ENCODE measurements at regions not wholly inside any gene's neighbourhood (a gene's known extent, or its start where the extent isn't known, plus 50 kb on each side); places are given as distances from the start of the nearest gene placed in this dataset.

DNA sequence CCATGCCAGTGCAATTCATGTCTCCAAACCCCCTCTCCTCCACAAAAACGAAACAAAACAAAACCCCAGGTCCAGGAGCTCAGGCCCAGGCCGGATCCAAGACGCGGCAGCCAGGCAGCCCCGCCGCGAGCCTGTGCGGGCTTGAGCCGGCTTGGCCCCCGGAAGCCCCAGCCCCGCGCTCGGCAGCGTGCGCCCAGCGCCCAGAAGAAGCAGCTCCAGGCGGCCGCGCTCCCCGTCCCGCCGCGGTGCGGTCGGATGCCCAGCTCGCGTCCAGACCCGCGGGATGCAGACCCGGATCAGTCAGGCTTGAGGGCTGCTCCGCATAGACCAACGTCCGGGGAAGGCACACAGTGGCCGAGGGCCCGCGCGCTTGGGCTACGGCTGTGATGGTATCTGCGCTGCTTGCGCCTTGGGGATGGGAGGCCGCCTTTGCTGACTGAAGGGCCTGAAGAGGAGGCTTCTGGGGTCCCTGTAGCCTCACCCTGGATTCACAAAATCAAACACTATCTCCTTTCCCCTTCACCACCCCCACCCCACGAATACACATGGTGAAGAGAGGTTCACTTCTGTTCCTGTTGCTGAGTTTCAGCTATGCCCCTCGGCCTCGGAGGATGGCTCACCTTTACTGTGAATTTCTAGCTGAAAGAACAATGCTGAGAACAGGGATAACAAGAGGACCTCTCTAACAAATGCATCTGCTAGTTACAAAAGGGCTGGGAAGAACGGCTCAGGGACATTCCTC is 79.9 kb upstream of the EN2 start:
- no peaks in the 10 kb centered on the region for H3K9me3 ChIP-seq (ENCODE audit: control insufficient read depth, low read depth, low read length)
- peaks cover 12% of the 10 kb centered on the region for H3K4me1 ChIP-seq (ENCODE audit: control insufficient read depth, extremely low read depth, insufficient read depth, low read length)
- H3K4me2 ChIP-seq (ENCODE audit: control insufficient read depth, extremely low read depth, insufficient read depth, low read depth, low read length), result peak overlapping the region; percentile 25
- H3K9me1 ChIP-seq (ENCODE audit: control insufficient read depth, extremely low read depth, insufficient read depth, low read length), result no peaks in the 10 kb centered on the region
- no peak overlapping the region for H2AFZ ChIP-seq (ENCODE audit: control insufficient read depth, low read length)
- peaks cover 99% of the 10 kb centered on the region for H3K27me3 ChIP-seq (ENCODE audit: control insufficient read depth, extremely low read depth, insufficient read depth, low read length)
- H3K36me3 ChIP-seq (ENCODE audit: control insufficient read depth in 2 of 2, extremely low read depth in 1 of 2, insufficient read depth in 2 of 2, low read length in 2 of 2), result no peaks in the 10 kb centered on the region
- dilution Hi-C loops (cut with MboI; ENCODE audit: extremely low pct_ligation_motif_present, low sequenced_read_pairs), result no loop called here
- DNase-seq (ENCODE audit: low read depth, low spot score), result no peak
- no peak overlapping the region for H3K9ac ChIP-seq (ENCODE audit: control insufficient read depth, extremely low read depth, insufficient read depth, low read length)
- H3K4me3 ChIP-seq (ENCODE audit: control insufficient read depth in 2 of 3, extremely low read depth in 1 of 3, insufficient read depth in 2 of 3, low read depth in 1 of 3, low read length in 3 of 3), result no peak overlapping the region
- H3K27ac ChIP-seq (ENCODE audit: control insufficient read depth, insufficient read depth, low read length), result no peak overlapping the region
- FAIRE-seq, result no peak
- H4K20me1 ChIP-seq (ENCODE audit: control insufficient read depth, extremely low read depth, insufficient read depth, low read length), result peaks cover 11% of the 10 kb centered on the region
- peak; percentile 73 for TF ChIP-seq EZH2 (IDR thresholded peaks at IDR 0.05; ENCODE audit: low read length)
- TF ChIP-seq, protein P1, sequence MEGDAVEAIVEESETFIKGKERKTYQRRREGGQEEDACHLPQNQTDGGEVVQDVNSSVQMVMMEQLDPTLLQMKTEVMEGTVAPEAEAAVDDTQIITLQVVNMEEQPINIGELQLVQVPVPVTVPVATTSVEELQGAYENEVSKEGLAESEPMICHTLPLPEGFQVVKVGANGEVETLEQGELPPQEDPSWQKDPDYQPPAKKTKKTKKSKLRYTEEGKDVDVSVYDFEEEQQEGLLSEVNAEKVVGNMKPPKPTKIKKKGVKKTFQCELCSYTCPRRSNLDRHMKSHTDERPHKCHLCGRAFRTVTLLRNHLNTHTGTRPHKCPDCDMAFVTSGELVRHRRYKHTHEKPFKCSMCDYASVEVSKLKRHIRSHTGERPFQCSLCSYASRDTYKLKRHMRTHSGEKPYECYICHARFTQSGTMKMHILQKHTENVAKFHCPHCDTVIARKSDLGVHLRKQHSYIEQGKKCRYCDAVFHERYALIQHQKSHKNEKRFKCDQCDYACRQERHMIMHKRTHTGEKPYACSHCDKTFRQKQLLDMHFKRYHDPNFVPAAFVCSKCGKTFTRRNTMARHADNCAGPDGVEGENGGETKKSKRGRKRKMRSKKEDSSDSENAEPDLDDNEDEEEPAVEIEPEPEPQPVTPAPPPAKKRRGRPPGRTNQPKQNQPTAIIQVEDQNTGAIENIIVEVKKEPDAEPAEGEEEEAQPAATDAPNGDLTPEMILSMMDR (optimal IDR thresholded peaks at IDR 0.05 in 1 of 3, IDR thresholded peaks at IDR 0.05 in 1 of 3, conservative IDR thresholded peaks at IDR 0.05 in 1 of 3; ENCODE audit: extremely low read depth in 1 of 3, insufficient read depth in 2 of 3, low read length in 3 of 3), result no peak
- no peaks in the 10 kb centered on the region for H3K79me2 ChIP-seq (ENCODE audit: control insufficient read depth, insufficient read depth, low read length)

DNA sequence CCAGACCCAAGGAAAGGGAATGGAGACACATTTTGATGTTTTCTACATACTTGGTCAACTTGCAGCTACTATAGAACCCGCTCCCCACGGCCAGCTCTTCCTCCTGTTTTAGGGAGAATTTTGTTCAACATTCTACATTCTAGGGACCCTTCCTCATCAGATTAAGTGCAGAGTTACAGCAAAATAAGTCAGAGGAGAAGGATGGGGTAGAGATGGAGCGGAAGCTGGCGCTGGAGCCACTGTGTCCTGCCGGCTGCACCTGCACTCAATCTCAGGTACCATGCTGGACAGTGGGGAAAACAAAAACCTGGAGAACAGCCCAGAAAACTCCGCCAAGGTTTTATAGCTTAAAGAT is 79.4 kb upstream of the EN2 start:
- H3K27me3 ChIP-seq (ENCODE audit: control insufficient read depth, extremely low read depth, insufficient read depth, low read length), result peaks cover 99% of the 10 kb centered on the region
- FAIRE-seq (no peak), DNase-seq (ENCODE audit: low read depth, low spot score) (no peak)
- no peaks in the 10 kb centered on the region for H3K9me3 ChIP-seq (ENCODE audit: control insufficient read depth, low read depth, low read length)
- peaks cover 11% of the 10 kb centered on the region for H4K20me1 ChIP-seq (ENCODE audit: control insufficient read depth, extremely low read depth, insufficient read depth, low read length)
- H2AFZ ChIP-seq (ENCODE audit: control insufficient read depth, low read length), result no peak overlapping the region
- H3K27ac ChIP-seq (ENCODE audit: control insufficient read depth, insufficient read depth, low read length), result no peak overlapping the region
- dilution Hi-C loops (cut with MboI; ENCODE audit: extremely low pct_ligation_motif_present, low sequenced_read_pairs), result no loop called here
- H3K9me1 ChIP-seq (ENCODE audit: control insufficient read depth, extremely low read depth, insufficient read depth, low read length), result no peaks in the 10 kb centered on the region
- TF ChIP-seq EZH2 (IDR thresholded peaks at IDR 0.05; ENCODE audit: low read length), result no peak
- TF ChIP-seq, protein P1 (optimal IDR thresholded peaks at IDR 0.05 in 1 of 3, IDR thresholded peaks at IDR 0.05 in 1 of 3, conservative IDR thresholded peaks at IDR 0.05 in 1 of 3; ENCODE audit: extremely low read depth in 1 of 3, insufficient read depth in 2 of 3, low read length in 3 of 3), result no peak
- no peaks in the 10 kb centered on the region for H3K36me3 ChIP-seq (ENCODE audit: control insufficient read depth in 2 of 2, extremely low read depth in 1 of 2, insufficient read depth in 2 of 2, low read length in 2 of 2)
- H3K79me2 ChIP-seq (ENCODE audit: control insufficient read depth, insufficient read depth, low read length), result no peaks in the 10 kb centered on the region
- peaks cover 7% of the 10 kb centered on the region for H3K4me1 ChIP-seq (ENCODE audit: control insufficient read depth, extremely low read depth, insufficient read depth, low read length)
- no peak overlapping the region for H3K9ac ChIP-seq (ENCODE audit: control insufficient read depth, extremely low read depth, insufficient read depth, low read length)
- H3K4me3 ChIP-seq (ENCODE audit: control insufficient read depth in 2 of 3, extremely low read depth in 1 of 3, insufficient read depth in 2 of 3, low read depth in 1 of 3, low read length in 3 of 3), result no peak overlapping the region
- no peak overlapping the region for H3K4me2 ChIP-seq (ENCODE audit: control insufficient read depth, extremely low read depth, insufficient read depth, low read depth, low read length)
